ENCODE measurements at regions not wholly inside any gene's neighbourhood (a gene's known extent, or its start where the extent isn't known, plus 50 kb on each side); places are given as distances from the start of the nearest gene placed in this dataset.

GRCh38 chr20:60806824-60807223, 445.2 kb upstream of the CDH4 start:
- ChIA-PET CTCF (no interaction called here), POLR2A (no interaction called here)
- H3K4me1 Mint-ChIP-seq = no peaks in the 10 kb centered on the region
- H3K27me3 Mint-ChIP-seq = no peaks in the 10 kb centered on the region
- H3K27ac Mint-ChIP-seq = no peak overlapping the region
- no peak overlapping the region for H3K4me3 Mint-ChIP-seq
- ATAC-seq (ENCODE audit: low read depth) = no peak
- TF ChIP-seq CTCF (IDR thresholded peaks at IDR 0.05) = no peak
- no peaks in the 10 kb centered on the region for H3K36me3 Mint-ChIP-seq (ENCODE audit: low read depth)
- H3K9me3 Mint-ChIP-seq = peaks cover 4% of the 10 kb centered on the region
- no peak for DNase-seq
- intact Hi-C loops (cut with micrococcal nuclease) = no loop called here

- Mint-ChIP-seq H3K9me3 (no peaks in the 10 kb centered on the region), H3K27me3 (no peaks in the 10 kb centered on the region), H3K4me1 (no peaks in the 10 kb centered on the region), H3K4me3 (no peak overlapping the region), H3K36me3 (ENCODE audit: low read depth) (no peaks in the 10 kb centered on the region), H3K27ac (no peak overlapping the region)
- ATAC-seq (ENCODE audit: low read depth) (no peak), DNase-seq (no peak)
- TF ChIP-seq CTCF (IDR thresholded peaks at IDR 0.05) = no peak
- intact Hi-C loops (cut with micrococcal nuclease) = no loop called here
- CTCF ChIA-PET = no interaction called here
- POLR2A ChIA-PET = no interaction called here
Observed at GRCh38 chr20:60808003-60808672, 443.9 kb upstream of the CDH4 start.

- Mint-ChIP-seq H3K27me3 (no peaks in the 10 kb centered on the region), H3K36me3 (ENCODE audit: low read depth) (no peaks in the 10 kb centered on the region), H3K9me3 (no peaks in the 10 kb centered on the region), H3K4me3 (no peak overlapping the region), H3K27ac (no peak overlapping the region), H3K4me1 (no peaks in the 10 kb centered on the region)
- no peak for TF ChIP-seq CTCF (IDR thresholded peaks at IDR 0.05)
- POLR2A ChIA-PET = no interaction called here
- CTCF ChIA-PET = no interaction called here
- no peak for DNase-seq
- intact Hi-C loops (cut with micrococcal nuclease) = no loop called here
- ATAC-seq (ENCODE audit: low read depth) = no peak
Observed at GRCh38 chr20:60808701-60809100, 443.4 kb upstream of the CDH4 start.

GRCh38 chr20:60810561-60810960, 441.5 kb upstream of the CDH4 start:
- no peak overlapping the region for H3K27ac Mint-ChIP-seq
- ChIA-PET POLR2A (no interaction called here), CTCF (no interaction called here)
- ATAC-seq (ENCODE audit: low read depth) (no peak), DNase-seq (no peak)
- H3K9me3 Mint-ChIP-seq = no peaks in the 10 kb centered on the region
- no peaks in the 10 kb centered on the region for H3K36me3 Mint-ChIP-seq (ENCODE audit: low read depth)
- no peak overlapping the region for H3K4me3 Mint-ChIP-seq
- H3K27me3 Mint-ChIP-seq = no peaks in the 10 kb centered on the region
- no peak for TF ChIP-seq CTCF (IDR thresholded peaks at IDR 0.05)
- no peaks in the 10 kb centered on the region for H3K4me1 Mint-ChIP-seq
- intact Hi-C loops (cut with micrococcal nuclease) = no loop called here

GRCh38 chr20:60812561-60812960, 439.5 kb upstream of the CDH4 start:
- no peak overlapping the region for H3K27ac Mint-ChIP-seq
- H3K4me3 Mint-ChIP-seq = no peak overlapping the region
- intact Hi-C loops (cut with micrococcal nuclease) = no loop called here
- ChIA-PET CTCF (interaction anchor here (1.1 kb wide), 1 partner anchor 9 kb away, joined by 3 read pairs; no protein-coding TSS in a partner anchor), POLR2A (no interaction called here)
- ATAC-seq (ENCODE audit: low read depth) (no peak), DNase-seq (no peak)
- H3K4me1 Mint-ChIP-seq = no peaks in the 10 kb centered on the region
- H3K9me3 Mint-ChIP-seq = no peaks in the 10 kb centered on the region
- H3K36me3 Mint-ChIP-seq (ENCODE audit: low read depth) = no peaks in the 10 kb centered on the region
- no peak for TF ChIP-seq CTCF (IDR thresholded peaks at IDR 0.05)
- H3K27me3 Mint-ChIP-seq = no peaks in the 10 kb centered on the region

Measured in activated B cell treated with CpG ODN at 0.5 μM for 24 hours (primary cell).